ENCODE measurements at regions not wholly inside any gene's neighbourhood (a gene's known extent, or its start where the extent isn't known, plus 50 kb on each side); places are given as distances from the start of the nearest gene placed in this dataset.

DNA sequence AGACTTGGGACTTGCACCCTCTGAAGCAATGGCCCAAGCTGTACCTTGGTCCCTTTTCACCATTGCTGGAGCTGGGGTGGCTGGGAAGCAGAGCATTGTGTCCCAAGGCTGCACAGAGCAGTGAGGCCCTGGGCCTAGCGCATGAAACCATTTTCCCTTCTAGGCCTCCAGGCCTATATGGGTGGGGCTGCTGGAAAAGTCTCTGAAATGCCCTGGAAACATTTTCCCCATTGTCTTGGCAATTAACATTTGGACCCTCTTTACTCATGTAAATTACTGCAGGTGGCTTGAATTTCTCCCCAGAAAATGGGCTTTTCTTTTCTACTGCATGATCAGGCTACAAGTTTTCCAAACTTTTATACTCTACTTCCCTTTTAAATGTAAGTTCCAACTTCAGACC lies 510.5 kb downstream of the SLITRK6 start:
- DNase-seq (ENCODE audit: low read depth), result no peak

DNA sequence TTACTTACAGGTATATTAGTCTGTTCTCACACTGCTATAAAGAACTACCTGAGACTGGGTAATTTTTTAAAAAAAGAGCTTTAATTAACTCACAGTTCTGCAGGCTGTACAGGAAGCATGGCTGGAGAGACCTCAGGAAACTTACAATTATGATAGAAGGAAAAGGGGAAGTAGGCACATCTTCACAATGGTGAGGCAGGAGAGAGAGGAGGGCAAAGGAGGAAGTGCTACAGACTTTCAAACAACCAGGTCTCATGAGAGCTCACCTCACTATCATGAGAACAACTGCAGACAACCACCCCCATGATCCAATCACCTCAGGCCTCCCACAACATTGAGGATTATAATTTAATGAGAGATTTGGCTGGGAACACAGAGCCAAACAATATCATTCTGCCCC lies 511.7 kb downstream of the SLITRK6 start:
- no peak for DNase-seq (ENCODE audit: low read depth)

DNA sequence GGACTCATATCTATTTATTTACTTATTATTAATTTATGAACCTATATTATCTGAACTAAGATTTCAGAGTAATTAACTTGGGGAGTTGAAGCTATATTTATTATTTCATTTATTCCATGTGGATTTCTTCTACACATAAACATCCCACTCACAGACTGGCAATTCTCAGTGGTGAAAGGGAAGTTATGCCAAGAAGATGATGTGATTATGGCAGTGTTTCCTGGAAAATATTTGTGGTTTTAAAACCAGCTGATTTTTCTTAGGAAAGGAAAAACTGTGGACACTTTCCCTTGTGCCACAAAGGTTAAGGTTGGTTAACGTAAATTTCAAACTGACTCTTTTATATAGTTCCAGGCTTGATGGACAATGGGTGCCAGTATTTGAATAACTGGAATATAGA lies 513.1 kb downstream of the SLITRK6 start:
- DNase-seq (ENCODE audit: low read depth), result no peak

DNA sequence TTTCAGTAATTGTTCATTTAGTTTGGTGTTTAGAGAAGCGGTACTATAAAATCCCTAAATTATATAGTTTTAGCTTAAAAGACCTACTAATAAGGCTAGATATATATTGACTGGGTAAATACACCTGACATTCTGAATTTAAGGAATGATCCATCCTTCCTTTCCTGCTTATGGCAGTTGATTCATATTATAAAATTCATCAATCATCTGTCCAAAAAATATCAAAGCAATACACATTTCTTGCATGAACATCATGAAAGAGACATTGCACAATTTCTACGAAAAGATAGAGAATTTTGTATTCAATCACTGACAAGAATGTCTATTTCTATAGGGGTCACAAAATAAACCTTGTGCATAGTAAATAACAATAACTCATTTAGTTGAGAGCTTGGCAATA lies 514.9 kb downstream of the SLITRK6 start:
- no peak for DNase-seq (ENCODE audit: low read depth)

DNA sequence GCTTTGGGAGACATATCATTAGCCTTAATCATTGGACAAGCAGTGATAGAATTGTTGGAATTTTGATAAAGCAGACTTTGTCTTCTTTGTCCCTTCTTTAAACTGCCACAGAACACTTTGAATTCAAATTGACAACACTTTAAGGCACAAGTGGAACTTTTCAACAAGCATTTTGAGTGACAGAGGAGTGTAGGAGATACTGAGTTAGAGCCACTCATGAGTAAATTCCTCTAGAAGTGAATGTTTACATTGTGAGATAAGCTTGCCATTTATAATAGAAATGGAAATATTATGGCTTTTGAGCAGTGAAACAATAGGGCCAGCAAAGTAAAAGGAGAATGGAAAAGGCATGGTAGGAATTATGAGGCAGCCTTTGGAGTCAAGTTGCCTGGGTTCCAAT lies 515.8 kb downstream of the SLITRK6 start:
- DNase-seq (ENCODE audit: low read depth), result no peak

DNA sequence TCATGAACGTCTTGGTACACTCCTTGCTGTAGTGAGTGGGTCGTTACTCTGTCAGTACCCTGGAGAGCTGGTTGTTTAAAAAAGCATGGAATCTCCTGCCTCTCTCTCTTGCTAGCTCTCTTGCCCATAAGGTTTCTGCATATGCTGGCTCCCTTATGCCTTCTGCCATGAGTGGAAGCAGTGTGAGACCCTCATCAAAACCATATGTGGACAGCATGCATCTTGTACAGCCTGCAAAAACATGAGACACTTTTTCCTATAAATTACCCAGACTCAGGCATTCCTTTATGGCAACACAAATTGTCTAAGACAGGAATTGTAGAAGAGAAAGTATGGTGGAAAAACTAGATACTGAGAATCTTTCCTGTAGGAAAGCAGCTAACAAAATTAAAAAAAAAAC lies 516.3 kb downstream of the SLITRK6 start:
- DNase-seq (ENCODE audit: low read depth), result no peak

DNA sequence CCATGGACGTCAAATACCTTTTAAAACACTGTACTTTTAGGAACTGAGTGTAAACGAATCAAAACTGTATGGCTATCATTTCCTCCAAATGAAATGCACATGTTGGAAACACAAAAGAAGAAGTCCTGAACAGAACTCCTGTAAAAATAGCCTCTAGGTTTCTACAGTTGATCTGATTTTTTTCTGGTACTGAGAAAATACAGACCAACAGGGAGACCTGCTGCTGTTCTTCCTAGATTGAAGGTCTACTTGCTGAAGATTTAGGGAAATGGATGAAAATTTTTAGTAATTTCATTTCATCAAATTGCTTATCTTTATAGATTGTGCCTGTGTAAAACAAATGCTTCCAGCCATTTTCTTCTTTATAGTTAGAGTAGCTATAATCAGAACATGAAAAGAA lies 520.4 kb downstream of the SLITRK6 start:
- DNase-seq (ENCODE audit: low read depth), result no peak

DNA sequence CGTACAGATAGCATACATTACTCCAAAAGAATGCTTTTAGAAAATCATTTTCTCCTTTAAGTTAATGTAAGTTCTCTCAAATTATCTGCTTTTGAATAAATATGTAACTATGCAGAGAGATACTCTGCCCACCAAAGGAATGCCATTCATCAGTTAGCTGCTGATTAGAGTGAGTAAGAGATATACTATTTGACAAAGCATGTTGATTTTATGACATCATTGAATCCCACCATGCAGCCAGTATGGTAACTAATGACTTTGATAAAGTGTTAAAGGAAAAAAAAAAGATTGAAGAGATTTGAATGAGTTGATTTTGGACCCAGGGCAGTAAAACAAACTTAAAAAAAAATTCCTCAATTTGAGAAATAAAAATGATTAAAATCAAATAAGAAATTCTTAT lies 521.5 kb downstream of the SLITRK6 start:
- DNase-seq (ENCODE audit: low read depth), result no peak

DNA sequence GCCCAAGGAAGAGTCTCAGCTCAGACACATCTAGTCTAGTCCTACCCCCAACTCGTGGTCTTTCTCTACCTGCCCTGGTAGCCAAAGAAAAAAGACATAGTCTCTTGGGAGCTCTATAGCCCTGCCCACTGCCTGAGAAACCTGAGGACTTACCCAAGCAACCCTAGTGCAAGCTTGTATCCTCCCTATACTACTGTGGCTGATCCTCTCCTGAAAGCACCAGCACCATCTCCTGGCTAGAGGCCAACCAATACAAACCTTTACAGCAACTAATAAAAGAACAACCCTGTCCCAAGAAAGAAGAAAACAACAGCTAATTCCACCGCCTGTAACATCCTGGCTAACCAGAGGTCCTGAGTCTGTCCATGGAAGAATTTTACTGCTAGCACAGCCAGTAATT lies 532.4 kb downstream of the SLITRK6 start:
- DNase-seq (ENCODE audit: low read depth), result no peak

DNA sequence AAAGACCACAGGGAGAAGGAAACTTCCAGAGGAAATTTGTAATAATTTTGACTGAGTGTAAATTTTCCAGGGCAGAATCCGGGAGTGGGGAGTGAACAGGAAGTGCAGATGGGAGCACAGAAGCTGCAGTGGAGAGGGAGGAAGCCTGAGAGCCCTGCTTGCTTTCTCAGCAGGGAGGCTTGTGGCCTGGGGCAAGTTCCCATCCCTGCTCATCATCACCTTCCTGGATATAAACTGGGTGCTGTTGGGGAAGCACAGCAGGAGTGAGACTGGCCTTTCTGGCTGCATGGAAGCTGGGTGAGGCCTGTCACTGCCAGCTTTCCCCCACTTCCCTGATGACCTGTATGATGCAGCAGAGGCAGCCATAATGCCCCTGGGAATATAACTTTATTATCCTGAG lies 532.9 kb downstream of the SLITRK6 start:
- DNase-seq (ENCODE audit: low read depth), result no peak

DNA sequence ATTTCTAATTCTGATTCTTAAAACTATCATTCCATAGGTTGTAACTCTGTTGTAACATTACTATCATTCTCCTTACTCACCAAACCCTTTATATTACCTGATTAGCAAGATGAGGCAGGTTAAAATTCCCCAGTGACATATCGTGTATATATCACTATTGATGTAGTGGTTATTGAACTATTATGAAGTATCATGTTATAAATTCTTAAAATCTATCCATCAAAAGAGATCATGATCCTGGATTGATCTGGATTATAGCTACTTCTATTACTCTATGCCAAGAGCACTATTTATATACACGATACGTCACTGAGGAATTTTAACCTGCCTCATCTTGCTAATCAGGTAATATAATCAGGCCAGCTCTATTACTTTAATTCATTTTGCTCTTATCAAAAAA lies 533.9 kb downstream of the SLITRK6 start:
- no peak for DNase-seq (ENCODE audit: low read depth)

DNA sequence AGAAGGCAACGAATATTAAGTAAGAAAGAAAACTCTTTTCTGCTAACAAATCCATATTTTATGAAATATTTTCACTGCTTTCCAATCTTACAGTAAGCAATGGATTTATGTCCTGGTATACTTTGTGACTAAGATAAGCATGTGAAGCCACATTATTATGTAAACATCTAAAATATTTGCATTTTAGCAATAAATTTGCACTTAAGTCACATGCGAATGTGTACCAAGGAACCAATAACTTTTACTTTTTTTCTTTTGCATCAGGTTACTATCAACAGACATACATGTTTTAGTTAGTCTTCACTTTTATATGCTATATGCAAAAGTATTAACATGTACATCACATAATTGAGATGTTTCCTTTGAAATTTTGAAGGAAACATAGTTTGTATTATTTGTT lies 536.7 kb downstream of the SLITRK6 start:
- DNase-seq (ENCODE audit: low read depth), result no peak

DNA sequence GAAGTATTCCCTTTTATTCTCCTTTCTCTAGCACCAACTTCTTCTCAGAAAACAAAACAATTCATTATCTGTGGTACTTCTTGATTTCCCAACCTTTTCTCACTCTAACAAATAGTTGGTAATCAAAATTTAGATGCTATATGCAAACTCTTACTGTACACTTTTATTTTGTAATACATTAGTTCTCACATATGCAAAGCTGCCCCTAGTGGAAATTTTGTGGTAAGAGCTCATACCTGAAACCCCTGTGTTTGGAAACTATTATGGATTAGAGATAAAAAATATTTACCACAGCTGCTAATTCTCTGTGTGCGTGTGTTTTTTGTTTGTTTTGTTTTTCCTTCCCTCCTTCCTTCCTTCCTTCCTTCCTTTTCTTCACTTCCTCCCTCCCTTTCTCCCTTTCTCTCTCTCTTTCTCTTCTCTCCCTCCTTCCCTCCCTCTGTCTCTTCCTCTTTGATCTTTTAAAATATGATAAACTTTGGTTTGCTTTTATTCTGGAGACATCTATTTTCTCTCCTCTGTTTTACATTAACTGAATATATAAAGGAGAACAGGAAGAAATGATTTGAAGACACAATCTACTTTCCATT lies 537.4 kb downstream of the SLITRK6 start:
- DNase-seq (ENCODE audit: low read depth), result no peak

DNA sequence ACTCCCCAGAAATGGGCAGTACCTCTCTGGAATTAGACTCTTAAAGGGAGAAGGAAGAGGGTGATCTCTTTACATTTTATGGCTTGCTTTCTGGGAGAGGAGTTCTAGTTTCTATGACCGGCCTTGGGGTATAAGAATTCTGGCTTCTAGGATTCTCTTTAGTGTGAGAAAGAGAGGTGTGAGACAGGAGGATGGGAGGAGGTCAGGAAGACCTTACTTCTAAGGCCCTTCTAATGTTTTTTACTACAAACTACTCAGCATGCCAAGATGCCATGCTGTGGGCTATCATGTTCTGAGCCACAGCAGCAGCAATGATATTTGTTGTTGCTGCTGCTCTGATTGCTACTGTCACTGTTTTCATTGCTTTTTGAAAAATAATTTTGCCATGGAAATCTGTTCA lies 538.3 kb downstream of the SLITRK6 start:
- DNase-seq (ENCODE audit: low read depth), result no peak

DNA sequence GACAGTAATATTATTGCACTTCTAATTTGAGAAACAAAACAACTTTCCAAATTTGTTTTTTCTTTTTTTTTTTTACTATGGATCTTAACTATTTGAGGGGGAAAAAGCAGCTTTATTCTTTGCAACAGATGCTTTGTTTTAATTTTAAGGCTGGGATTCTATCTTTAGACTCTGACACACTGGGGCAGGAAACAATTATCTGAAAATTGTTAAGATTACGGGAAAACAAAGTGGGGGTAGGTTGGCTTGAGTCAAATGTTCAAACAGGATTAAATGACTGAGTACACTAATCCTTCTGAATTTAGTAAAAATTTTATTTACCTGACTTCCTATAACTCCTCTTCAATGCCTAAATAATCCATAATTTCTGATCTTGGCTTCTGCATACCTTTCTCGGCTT lies 543.2 kb downstream of the SLITRK6 start:
- DNase-seq (ENCODE audit: low read depth), result no peak

DNA sequence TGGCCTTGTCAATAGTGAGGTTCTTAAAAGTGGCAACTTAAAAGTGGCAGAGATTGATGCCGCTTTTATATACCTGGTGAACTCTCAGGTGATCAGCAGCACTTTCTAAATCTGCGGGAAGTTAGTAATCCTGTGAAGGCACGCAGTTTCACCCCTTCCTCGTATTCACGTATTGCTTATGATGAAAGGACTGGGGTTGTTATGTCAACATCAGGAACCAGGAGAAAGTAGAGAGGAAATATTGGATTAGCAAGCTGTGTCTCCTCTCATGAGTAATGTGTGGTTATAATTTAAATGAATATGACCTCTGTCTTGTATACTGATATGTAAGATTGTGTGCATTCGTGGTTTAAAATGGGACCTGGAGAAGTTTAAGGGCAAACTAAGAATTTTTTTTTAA lies 544.6 kb downstream of the SLITRK6 start:
- no peak for DNase-seq (ENCODE audit: low read depth)

DNA sequence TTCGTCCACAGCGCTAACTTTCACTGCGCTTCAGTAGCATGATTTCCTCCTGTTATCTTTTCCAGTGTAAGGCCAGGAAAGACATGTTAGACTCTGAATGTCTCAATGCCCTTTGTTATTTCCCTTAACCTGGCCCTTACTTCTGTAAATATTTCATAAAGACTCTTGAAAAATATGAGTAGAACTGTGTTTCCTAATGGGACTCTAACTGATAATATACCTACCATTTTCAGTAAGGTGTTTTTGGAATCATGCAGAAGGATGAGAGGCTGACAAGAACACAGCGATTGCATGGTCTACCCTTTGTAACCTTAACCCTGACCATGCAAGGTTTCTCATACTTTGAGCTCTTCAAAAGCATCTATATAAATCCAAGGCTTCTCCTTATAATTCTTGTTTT lies 550.1 kb downstream of the SLITRK6 start:
- DNase-seq (ENCODE audit: low read depth), result no peak

DNA sequence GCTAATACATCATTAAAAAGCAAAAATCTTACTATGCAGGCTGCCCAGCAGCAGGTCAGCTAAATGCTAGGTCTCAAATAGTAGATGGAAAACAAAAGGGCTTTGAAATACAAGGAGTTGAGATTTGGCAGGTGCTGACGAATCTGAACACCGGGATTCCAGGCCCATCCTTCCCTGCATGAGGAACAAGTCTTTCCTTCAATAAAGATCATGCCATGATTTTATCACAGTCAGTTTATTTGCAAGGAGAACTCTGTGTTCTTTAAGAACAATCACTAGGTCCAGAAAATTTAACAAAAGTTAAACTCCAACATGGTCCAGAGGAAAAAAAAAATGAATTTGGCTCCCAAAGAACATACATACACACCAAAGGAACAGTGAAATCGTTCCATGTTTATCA lies 551.4 kb downstream of the SLITRK6 start:
- DNase-seq (ENCODE audit: low read depth), result no peak

DNA sequence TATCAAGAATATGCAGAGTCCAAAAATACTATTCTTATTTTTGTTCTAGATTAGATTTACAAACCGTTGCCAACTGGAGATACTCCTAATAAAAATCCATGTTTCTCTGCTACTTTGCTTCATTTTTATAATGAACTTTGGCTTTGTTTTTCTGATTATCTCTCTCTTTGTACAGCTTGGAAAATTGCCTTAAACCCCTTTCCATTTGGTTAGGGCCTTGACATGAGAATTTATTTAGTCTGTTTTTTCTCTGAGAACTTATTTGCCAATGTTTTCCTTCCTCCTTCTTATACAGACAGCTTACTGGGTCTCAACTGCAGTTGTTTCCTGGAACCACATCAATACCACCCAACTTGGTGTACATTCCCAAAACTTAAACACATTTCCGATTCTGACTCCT lies 555.4 kb downstream of the SLITRK6 start:
- no peak for DNase-seq (ENCODE audit: low read depth)

DNA sequence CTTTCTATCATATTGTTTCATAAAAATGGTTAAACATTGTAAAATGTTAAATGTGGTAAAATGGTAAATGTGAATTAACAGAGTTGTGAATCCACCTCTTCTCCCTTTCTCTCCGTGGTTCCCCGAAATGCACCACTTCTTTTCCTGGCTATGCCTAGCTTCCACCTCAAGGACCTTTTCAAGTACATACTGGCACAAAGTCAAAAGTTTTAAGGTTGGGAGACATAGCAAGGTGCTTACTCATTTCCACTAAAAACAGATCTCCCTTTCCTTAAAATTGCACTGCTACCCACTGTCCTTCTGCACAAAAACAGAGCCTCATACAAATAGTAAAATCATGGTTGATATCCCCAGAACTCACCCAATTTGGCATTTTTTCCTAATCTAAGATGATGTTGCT lies 558.2 kb downstream of the SLITRK6 start:
- DNase-seq (ENCODE audit: low read depth), result no peak

DNA sequence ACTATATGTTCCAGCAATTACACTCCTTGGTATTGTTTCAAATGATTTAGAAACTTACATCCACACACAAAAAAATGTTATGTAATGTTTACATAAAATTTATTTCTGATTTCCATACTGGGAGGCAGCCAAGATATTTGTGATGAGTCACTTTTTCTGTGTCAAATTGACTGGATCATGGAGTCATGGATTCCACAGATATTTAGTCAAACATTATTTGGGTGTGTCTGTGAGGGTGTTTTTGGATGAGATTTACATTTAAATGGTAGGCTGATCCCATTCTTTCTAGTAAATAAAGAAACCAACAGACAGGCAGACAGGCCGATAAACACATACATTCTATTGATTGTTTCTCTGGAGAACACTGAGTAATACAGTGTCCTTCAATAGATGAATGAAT lies 562.8 kb downstream of the SLITRK6 start:
- DNase-seq (ENCODE audit: low read depth), result no peak

DNA sequence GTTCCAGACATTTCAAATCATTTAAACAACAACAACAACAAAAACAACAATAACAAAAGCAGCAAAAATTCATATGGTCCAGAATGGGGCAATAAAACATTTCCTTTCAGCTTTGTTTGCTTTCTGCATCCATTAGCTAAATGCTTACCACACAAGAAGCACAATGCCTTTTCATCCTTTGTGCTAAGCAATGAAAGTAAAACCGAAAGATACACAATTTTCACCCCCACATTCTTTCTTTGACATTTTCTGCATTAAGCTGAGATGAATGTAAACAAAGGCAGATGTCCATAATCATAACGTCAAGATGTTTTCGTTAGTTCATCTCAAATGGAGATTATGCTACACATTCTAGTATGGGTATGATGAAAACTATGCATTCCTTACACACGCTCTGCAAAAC lies 568.5 kb downstream of the SLITRK6 start:
- DNase-seq (ENCODE audit: low read depth), result no peak

DNA sequence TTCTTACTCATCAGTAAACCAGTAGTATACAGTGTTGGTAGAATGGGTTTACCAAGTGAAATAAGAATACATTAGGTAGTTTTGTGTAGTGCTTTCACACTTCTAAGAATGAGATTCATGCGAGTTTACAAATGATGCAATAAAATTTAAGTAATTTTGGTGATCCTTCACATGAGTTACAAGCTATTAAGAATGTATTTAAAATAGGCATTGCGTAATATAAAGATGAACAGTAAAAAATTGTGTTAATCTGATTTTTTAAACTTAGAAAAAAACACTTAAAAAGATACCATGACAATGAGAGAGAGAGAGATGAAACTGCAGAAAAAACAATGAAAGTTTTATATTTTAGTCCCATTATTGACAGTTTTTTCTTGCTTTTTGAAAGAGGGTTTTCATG lies 570.5 kb downstream of the SLITRK6 start:
- no peak for DNase-seq (ENCODE audit: low read depth)

DNA sequence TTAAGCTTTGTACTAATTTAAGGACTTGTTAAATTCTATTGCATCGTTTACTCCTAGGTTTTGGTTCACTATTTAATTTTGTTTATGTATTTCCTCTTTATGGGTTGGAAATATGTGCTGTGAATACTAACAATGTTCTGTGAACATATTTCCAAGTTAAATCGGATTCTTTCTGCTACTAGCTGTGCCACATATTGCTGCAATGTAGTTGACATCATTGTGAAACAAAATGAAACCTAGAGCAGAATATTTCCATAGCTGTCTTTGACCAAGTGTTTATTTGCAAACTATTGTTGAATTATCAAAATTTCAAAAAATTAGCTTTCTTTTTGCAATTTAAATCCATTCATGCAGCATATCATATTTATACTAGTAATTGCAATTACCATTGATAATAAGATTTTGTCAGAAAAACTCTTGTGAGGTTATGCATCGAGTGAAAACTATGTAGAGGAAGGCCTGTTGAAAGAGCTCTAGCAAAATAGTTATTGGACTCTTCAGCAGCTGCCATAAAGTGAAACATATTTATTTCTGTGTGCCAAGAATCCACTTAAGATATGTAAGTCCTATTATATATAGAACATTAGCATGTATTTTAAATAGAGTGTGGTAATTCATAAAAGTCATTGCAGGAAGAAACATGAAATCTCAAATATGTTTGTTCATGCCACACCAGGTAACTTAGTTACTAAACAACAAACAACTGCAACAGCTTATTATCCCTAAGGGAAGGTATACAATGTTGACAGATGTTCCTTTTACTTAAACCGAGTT lies 575.1 kb downstream of the SLITRK6 start:
- DNase-seq (ENCODE audit: low read depth), result no peak

Measured in activated T-helper 1 cell treated with Interleukin-2 at 50 U/mL for 16 hours (primary cell).